GM12873 (cell line): ENCODE measurements at regions not wholly inside any gene's neighbourhood (a gene's known extent, or its start where the extent isn't known, plus 50 kb on each side); places are given as distances from the start of the nearest gene placed in this dataset.

ENCODE experiments used
- TF ChIP-seq, protein P1 (sequence below): IDR thresholded peaks from 2 replicates; pipeline ENCODE4 v1.5.1; 2012; ENCODE audit warnings: low read depth, mild to moderate bottlenecking, moderate library complexity, low read length, control low read depth; ENCODE audit not compliant: insufficient read depth; ENCODE audit errors: missing control alignments

- TF ChIP-seq, protein P1, sequence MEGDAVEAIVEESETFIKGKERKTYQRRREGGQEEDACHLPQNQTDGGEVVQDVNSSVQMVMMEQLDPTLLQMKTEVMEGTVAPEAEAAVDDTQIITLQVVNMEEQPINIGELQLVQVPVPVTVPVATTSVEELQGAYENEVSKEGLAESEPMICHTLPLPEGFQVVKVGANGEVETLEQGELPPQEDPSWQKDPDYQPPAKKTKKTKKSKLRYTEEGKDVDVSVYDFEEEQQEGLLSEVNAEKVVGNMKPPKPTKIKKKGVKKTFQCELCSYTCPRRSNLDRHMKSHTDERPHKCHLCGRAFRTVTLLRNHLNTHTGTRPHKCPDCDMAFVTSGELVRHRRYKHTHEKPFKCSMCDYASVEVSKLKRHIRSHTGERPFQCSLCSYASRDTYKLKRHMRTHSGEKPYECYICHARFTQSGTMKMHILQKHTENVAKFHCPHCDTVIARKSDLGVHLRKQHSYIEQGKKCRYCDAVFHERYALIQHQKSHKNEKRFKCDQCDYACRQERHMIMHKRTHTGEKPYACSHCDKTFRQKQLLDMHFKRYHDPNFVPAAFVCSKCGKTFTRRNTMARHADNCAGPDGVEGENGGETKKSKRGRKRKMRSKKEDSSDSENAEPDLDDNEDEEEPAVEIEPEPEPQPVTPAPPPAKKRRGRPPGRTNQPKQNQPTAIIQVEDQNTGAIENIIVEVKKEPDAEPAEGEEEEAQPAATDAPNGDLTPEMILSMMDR, result no peak
Observed at GRCh38 chr16:59478838-59479237, 744.7 kb upstream of the GOT2 start.

GRCh38 chr16:59470556-59470955 is 736.4 kb upstream of the GOT2 start:
- TF ChIP-seq, protein P1, result no peak

DNA sequence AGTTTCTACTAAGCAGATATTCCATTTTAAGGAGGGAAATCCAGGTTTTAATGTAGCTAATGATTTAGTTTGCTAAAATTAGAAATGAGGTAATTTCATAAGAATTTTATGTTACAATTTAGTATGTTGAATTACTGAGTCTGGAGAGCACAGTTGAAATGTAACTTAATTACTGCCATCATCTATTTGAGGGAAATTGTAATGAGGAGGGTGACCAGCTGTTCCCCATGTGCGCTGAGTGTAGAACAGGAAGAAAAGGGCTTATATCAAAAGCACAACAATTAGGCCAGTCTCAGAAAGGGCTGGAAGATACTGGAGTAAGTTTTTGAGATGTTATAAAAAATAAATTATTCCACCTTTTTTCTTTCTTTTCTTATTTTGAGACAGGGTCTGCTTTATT is 735.1 kb upstream of the GOT2 start:
- TF ChIP-seq, protein P1, result no peak

DNA sequence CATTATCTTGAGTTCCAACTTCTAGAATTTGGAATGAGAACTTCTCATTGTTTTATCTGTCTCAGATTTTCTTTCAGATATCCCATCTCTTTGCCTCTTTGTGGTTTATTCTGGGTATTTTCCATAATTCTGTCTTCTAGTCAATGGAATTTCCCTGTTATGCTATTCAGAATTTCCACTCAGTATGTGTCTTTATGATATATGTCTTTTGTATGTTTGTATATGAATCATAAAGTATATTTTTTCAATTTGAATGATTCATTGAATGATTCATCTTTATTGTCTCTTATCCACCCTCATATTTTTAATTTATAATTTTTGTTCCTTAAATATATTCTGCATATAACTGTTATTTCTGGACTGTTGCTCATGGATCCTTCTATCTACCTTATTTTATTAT is 729.7 kb upstream of the GOT2 start:
- TF ChIP-seq, protein P1, result no peak

DNA sequence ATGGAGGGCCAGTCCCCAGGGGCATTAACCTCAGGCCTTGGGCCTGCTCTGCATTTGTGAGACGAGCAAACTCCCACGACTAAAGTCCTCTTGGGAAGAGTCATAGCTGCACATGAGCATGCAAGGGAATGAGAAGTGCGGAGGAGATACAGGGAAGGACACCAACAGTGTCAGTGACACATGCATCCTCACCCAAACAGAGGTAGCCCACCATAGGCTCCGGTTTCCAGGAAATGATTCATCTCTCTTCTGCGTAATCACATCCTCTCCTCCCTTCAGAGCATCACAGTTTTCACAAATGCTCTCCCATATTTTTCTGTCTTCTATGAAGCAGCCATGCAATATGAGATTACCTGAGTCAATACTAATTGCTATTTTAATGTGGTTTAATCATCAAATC is 725.7 kb upstream of the GOT2 start:
- TF ChIP-seq, protein P1, result no peak

- TF ChIP-seq, protein P1, result no peak
Observed at GRCh38 chr16:59455497-59455896, 721.4 kb upstream of the GOT2 start.

DNA sequence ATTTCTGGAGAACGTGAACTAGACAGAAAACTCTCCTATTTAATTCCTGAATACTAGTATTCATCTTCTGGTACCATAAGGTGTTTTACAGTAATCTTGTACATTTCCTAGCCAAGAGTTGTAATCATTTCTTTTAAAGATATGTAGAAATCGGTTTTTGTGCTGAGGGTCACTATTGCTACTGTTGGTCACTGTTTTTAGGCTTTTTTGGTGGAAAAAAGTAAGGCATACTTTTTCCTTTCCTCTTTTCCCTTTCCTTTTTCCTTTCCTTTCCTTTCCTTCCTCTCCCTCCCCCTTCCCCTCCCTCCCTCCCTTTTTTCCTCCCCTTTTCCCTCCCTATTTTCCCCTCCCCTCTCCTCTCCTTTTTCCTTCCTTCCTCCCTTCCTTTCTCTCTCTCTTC is 706.4 kb upstream of the GOT2 start:
- TF ChIP-seq, protein P1, result no peak

DNA sequence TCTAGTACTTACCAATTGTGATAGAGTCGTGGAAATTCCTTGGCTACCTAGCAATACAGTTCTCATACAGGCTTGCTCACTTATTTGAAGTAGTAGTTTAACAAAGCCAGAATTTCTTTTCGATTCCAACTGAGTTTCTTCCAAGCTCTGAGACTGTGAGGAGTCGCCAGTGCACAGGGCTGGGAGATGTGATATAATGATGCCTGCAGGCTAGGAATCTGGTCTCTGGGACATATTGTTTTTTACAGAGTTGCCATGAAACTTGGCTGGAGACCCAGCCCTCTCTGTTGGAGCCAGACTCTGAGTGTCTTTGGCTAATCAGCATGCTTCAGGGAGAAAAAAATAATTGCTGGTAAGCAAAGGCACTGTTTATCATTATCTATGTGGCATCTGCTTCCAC is 698.8 kb upstream of the GOT2 start:
- TF ChIP-seq, protein P1, result no peak
